GM12874 (cell line): ENCODE measurements at regions not wholly inside any gene's neighbourhood (a gene's known extent, or its start where the extent isn't known, plus 50 kb on each side); places are given as distances from the start of the nearest gene placed in this dataset.

Source experiments
- CTCF ChIP-seq: IDR thresholded peaks from 2 replicates; pipeline ENCODE4 v1.5.1; 2011; ENCODE audit warnings: low read depth, mild to moderate bottlenecking, control low read depth, low read length, moderate library complexity; ENCODE audit not compliant: insufficient read depth

GRCh38 chr5:174606153-174606552, 118.2 kb upstream of the MSX2 start:
- TF ChIP-seq CTCF, result no peak

DNA sequence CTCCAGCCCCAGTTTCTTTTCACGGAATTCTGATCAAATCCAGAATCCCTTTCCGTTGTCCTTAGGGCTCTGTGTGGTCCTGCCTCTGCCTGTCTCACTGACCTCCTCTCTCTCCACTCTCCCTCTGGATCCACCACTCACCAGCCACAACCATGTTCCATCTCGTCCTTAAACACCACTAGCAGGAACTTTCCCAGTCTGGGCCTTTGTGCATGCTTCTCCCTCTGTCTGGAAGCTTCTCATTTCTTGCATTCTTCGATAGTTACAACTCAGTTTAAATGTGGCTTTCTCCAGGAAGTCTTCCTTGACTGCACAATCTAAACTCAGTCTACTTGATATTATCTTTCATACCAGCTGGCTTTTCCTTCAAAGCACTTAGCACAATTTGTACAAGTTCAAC, 117.7 kb upstream of the MSX2 start:
- TF ChIP-seq CTCF, result no peak

DNA sequence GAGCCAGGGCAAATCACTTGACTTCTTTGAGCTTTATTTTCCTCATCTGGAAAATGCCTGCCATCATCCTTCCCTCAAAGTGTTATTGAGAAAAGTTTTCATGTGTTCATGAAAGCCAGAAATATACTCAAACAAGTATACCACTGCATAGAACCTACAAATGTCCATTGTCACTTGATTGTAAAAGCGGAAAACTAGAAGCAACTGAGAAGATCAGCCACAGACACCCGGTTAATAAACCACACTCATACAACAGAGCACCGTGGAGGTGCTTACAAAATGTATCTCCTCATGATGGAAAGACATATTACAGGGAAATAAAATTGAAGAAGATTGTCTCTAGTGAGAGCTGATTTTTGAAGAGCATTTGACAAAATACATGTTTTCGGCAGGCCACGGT, 117.2 kb upstream of the MSX2 start:
- TF ChIP-seq CTCF, result no peak

- no peak for TF ChIP-seq CTCF
Measured at GRCh38 chr5:174607916-174608315, 116.5 kb upstream of the MSX2 start.

- TF ChIP-seq CTCF, result no peak
Measured at GRCh38 chr5:174608631-174609097, 115.7 kb upstream of the MSX2 start.

DNA sequence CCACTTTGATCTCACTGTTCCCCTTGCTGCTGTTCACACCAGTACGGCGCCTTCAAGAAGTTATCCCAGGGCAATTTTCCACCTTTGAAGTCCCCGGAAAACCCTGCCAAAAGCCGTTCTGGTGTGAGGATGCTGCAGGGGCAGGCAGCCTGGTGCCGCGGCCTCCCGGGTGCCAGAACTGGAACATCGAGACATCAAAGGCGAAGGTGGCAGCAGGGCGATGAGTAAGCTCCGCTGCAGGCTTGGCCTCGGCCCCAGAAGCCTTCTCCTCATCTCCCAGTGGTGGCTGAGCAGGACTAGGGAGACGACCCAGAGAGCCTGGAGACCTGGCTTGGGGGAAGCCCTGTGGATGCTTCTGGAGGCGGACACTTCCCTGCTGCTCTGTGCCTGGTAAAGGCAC, 115.3 kb upstream of the MSX2 start:
- TF ChIP-seq CTCF, result no peak

DNA sequence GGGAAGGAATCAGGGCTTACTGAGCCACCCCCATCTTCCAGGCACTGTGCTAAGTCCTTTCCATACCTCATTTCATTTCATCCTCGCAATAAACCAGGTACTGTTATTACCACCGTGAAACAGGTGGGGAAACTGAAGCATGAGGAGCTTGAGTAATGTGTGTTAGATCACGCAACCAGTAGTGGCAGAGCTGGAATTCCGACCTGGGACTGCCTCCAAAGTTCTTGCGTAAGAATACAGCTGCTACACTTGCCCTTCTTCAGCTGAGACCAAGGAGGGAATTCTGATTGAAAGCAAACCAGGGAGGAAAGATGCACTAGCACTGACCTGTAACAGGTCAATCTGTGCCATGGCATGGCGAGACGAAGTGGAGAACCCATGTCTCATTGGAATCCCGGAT, 113.4 kb upstream of the MSX2 start:
- TF ChIP-seq CTCF, result no peak

DNA sequence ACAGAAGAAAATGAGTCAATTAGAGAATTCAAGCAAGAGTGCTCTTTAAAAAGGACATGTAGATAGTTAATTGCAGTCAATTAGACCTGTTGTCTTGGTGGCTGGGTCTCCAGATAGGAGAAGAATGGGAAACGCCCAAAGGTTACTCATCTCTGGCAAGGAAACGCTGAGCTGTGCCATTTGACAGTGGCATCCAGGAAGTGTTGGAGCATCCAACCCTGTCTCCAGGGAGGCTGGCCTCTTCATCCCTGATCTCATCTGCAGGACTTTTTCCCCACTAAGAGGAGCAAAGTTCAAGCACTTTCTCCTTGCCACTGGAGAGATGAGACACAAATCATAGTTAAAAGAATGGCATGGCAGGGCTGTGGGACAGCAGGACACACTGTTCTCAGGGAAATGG, 111.7 kb upstream of the MSX2 start:
- no peak for TF ChIP-seq CTCF
